Glomerular visceral epithelial cell (primary cell): ENCODE measurements at regions not wholly inside any gene's neighbourhood (a gene's known extent, or its start where the extent isn't known, plus 50 kb on each side); places are given as distances from the start of the nearest gene placed in this dataset.

Experiments used
- DNase-seq: peaks from one replicate; pipeline ENCODE4 v3.0.0-alpha.2; 2016; ENCODE audit errors: extremely low spot score

GRCh38 chr5:73228052-73228451 is 55.1 kb downstream of the TMEM174 start:
- DNase-seq = no peak
